GM21717 (cell line): ENCODE measurements at regions not wholly inside any gene's neighbourhood (a gene's known extent, or its start where the extent isn't known, plus 50 kb on each side); places are given as distances from the start of the nearest gene placed in this dataset.
A peak's percentile ranks its signal among the peaks of the same experiment; 100 is the strongest.

Source experiments
- ATAC-seq: cut with Tn5 transposase; IDR thresholded peaks from one replicate; pipeline ENCODE4 v1.9.1; 2021; ENCODE audit warnings: mild to moderate bottlenecking, moderate library complexity; ENCODE audit not compliant: unreplicated experiment

DNA sequence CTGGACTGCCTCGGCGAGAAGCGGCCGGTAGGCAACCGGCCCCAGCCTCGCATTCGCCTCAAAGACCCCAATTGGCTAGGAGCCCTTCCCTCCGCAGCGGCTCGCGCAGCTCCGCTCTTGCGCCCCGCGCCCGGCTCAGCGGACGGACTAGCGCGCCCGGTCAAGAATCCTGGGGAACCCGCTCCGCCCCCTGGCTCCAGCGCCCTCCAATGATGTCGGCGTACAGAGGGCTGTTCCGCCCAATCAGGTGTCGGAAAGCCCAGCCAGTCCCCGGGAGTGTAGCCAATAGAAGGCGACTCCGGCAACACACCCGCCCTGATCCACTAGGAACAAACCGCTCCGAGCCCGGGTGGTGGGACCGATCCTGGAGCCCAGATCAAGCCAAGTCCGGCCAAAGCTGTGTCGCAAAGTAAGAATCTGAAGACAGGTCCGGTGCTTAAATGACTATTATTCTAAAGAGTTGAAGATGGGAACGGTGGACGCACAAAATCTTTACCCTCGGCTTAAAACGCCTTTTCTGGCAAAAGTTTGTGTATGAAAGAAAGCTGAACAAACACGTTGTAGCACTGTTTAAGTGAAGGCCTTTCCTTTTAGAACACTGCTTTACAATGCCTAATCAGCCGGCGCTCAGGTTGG is 132.2 kb downstream of the OGFRL1 start:
- no peak for ATAC-seq

DNA sequence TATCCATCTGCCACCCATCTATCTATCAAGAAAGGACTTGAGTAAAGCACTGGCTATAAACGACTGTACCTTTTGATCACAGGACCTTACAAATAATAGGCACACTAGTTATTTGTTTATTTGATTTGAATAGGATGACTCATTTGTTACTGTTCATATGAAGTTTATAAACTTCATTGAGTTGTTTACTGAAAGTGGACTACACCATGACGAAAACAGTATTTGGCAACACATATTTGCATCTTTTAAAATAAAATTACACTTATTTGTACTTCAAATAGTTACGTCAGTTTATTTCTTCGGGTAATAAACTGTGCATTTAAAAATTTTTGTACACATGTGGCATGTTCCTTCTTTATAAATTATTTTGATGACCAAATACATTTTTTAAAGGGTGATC is 133.0 kb downstream of the OGFRL1 start:
- ATAC-seq = no peak

DNA sequence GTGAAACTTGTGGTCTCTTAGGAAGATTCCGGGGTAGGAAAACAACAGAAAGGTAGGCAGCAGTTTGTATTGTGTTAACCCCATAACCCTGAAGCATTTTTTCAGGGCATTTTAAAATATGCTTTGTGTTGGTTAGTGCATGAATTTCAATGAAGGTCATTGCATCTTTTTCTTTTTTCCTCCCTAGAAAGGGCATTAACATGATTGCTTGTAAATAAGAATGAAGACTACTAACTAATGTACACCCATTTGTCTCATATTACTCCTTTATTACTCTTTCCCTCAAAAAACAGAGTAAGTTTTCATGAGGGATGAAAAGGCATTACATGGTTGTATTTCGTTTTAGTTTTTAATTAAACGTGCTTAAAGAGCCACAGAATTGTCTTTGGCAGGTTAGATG is 141.4 kb downstream of the OGFRL1 start:
- ATAC-seq = no peak

DNA sequence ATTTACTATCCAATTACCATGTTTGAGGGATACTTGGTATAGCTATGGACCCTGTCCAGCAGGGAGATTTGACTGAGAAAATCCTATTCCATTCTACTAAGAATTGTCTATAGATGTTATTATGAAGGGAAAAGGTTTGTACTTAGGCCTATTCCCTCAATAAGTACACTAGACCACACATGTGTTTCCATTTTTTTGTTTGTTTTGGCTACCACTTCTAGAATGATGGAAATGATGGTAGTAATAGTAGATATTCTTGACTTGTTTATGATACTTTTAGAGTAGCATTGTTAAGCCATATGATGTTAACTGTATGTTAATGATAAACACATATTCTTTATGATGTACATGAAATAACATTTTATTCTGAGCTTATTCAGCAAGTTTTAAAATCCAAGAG is 144.8 kb downstream of the OGFRL1 start:
- no peak for ATAC-seq

DNA sequence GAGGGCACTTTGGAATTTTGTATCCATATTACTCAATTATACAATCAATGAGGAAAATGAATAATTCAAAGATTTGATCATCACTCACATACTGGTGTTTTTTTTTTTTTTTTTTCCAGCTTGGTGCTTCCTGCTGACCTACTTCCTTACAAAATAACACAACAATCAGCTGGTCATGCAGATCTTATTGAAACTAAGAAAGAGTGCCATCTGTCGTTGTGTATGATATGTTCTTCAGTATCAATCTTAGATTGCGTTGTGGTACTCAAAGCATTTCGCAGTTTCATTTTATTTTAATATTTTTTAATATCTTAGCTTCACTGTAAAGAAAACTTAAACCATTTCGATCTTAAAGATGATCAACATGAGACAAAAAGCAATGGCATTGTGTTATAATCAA is 155.6 kb downstream of the OGFRL1 start:
- no peak for ATAC-seq

DNA sequence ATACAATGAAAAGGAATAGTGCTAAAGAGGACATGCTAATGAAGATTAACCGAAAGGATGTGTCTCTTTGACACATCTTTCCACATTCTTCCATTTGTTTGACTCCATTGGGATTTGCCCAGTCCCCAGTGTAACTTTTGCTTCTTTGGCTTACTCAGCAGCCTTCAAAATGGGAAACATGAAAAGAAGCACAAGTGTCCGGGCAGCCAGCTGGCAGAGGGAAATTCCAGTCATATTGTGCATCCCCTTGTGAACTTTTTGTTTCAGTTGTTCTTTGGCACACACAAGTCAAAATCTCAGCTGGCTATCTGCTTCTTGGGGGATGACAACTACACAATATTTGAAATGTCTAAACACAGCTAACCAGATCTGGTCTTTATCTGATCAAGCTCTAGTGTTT is 157.4 kb downstream of the OGFRL1 start:
- peak; percentile 73 for ATAC-seq

DNA sequence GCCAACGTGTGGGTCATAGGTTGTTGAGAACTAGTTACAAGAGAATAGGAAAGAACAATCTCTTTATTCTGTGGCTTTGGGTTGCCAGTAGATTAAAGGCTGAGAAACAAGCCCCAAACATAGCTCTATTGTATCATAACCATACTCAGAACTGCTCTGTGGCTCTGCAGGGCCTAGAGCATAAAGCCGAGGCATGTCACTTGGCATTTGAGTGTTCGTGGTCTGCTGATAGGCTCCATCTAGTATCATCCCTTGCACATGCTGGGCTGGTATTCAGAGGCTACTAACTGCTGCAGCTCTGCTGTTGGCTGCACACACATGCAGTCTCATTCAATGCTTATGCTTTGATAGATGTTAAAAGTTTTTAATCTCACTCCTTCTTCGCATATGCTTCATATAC is 157.9 kb downstream of the OGFRL1 start:
- peak; percentile 37 for ATAC-seq

DNA sequence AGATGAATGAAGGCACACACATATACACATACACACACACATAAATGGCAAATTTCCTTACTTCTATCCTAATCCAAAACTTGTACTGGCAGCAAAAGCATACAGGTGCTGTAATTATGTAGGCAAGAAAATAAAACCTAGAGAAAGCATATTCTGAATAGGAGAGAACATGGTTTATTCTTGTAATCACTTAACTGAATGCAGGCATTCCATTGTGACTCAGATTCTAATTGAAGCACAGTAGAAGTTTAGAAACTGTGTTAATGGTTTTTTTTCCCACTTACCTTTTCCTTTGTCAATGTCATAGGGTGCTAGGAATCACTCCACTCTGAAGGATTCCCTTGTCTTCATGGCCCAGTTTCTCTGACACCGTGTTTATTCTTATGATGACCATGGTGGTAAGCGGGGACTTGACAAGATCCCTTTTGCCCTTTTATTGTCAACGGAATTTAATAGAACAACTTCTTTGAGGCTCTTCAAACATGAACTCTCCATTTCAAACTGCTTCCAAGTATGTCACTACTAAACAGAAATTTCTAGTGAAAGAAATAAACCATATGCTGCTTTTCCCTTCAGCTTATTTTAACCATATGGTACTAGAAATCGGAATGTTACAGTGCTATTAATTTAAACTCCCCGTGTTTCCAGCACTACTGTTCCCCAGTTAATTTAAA is 164.2 kb downstream of the OGFRL1 start:
- no peak for ATAC-seq

DNA sequence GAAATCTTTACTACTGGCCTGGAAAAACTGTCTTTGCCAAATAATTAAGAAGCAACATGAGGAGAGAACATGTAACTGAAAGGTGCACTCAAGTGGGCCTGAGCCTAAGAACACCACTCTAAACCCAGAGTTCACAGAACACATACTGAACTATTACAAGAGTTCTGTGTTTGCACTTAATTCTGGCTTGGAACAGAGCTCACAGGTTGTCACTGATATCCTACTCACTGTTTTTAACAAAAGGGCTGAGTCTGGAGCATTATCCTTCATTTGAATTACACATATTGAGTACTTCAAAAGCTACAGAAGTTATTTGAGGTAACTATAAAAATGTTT is 164.7 kb downstream of the OGFRL1 start:
- no peak for ATAC-seq

DNA sequence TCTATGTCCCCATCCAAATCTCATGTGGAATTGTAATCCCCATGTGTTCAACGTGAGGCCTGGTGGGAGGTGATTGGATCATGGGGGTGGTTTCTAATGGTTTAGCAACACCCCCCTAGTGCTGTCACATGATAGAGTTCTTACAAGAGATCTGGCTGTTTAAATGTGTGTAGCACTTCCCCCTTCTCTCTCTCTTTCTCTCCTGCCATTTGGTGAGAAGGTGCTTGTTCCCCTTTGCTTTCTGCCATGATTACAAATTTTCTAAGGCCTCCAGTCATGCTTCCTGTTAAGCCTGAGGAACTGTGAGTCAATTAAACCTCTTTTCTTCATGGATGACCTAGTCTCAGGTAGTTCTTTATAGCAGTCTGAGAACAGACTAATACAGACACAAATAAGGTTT is 165.4 kb downstream of the OGFRL1 start:
- no peak for ATAC-seq

DNA sequence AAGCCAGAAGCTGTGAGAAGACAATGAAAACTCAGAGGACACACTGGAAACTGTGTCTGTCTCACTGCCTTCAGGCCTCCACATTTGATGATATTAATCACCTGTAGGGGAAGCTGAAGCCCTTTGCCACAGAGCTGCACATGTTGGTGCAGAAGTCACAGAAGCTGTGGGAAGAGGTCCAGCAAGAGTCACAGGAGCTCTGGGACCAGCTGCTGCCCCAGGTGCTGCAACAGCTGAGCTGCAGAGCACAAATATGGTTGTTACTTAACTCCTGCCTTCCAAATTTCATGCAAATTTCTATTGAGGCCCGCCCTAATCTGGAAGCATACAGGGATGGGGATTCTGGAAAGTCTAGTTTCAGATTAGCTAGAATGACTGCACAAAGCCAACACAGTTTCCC is 169.3 kb downstream of the OGFRL1 start:
- ATAC-seq = no peak

DNA sequence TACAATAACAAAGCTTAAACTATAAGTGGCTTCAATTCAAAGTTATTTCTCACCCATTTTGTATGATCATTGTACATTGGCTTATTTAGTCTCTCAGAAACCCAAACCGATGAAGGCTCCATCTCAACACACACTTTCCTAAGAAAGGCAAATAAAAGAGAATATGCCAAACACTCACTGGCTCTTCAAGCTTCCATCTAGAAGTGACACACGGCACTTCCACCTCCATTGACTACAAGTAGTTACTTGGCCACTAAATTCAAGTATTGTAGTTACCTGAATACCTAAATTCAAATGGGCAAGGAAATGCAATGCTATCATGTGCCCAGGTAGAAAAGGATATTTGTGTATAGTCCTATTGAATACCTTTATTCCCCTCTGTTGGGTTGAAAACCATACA is 170.6 kb downstream of the OGFRL1 start:
- ATAC-seq = no peak

DNA sequence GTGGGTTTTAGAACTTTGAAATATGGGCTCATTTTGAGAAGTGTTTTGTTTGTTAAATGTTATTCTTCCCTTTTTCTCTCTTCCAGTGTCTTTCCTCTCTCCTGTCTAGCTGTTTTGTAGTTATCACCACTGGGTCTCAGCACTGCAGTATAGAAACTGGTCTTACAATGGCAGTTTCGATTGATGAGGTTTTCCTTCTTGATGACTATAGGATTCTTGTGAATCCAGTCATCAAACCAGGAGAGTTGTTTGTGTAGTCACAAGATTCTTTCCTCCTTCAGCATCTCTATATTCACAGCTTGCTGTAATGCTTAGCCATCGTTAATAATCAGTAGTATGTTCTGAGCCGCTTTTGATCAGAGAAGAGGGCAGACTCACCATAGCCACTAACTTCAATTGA is 172.3 kb downstream of the OGFRL1 start:
- ATAC-seq = no peak

DNA sequence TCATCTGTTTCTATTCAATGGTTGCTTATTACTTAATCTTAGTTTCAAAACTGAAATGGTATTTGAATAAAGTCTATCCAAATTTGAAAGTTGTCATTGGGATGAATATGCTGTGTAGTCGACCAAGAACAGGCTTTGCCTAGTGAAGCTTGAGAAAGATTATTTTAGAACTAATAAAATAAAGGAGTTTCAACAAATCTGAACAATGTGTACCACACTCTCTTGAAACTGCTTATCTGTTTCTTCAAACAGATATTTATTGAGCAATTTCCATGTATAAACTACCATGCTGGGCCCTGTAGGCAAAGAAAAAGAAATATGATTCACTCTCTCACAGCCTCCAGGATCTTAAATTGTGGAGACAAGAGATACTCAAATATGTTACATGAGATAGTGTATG is 174.4 kb downstream of the OGFRL1 start:
- ATAC-seq = no peak

DNA sequence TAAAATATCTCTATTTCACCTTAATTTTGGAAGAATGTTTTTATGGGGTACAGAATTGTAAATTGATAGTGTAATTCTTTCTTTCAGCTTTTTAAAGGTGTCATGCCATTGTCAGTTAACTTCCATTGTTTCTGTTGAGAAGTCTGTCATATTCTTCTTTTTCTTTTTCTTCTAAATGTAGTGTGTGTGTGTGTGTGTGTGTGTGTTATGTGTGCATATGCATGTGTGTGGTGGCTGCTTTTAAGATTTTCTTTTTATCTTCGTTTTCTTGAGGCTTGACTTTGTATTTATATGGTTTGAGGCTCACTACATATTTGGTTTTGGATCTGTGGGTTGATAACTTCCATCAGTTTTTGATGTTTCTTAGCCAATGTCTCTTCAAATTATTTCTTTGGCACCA is 176.5 kb downstream of the OGFRL1 start:
- ATAC-seq = no peak

DNA sequence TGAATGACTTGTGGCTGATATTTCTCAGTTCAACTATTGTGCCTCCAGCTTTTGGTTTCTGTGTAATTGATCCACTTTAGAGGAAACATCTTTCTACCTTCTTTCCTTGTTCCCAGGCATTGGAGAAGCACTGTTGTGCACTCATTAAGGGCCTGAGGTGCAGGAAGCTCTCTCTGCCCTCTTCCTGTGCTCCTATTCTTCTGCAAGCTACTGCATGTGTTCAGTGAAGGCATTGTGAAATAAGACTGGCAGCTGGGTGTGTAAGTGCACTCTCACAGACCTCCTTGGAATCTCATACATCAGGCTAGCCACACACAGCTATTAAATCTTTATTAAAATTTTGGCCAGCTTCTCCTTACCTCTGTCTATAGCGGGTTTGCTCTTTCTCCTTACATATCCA is 177.8 kb downstream of the OGFRL1 start:
- ATAC-seq = no peak

DNA sequence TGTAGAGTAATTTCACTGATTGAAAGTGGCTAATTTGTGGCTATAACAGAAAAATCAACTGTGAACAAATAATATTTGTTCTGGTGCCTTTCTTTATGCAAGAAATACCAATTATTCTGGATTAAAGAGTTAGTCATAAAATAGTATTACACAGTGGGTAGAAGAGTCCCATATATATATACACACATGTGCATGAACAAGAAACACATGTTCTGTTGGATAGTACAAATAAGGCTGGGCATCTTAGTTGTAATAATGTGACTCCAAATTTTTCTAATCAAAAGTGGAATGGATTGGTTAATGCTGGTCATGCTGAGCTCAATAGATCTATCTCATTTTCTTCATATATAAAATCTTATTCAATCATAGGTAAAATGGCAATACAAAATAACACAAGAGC is 179.4 kb downstream of the OGFRL1 start:
- ATAC-seq = no peak

DNA sequence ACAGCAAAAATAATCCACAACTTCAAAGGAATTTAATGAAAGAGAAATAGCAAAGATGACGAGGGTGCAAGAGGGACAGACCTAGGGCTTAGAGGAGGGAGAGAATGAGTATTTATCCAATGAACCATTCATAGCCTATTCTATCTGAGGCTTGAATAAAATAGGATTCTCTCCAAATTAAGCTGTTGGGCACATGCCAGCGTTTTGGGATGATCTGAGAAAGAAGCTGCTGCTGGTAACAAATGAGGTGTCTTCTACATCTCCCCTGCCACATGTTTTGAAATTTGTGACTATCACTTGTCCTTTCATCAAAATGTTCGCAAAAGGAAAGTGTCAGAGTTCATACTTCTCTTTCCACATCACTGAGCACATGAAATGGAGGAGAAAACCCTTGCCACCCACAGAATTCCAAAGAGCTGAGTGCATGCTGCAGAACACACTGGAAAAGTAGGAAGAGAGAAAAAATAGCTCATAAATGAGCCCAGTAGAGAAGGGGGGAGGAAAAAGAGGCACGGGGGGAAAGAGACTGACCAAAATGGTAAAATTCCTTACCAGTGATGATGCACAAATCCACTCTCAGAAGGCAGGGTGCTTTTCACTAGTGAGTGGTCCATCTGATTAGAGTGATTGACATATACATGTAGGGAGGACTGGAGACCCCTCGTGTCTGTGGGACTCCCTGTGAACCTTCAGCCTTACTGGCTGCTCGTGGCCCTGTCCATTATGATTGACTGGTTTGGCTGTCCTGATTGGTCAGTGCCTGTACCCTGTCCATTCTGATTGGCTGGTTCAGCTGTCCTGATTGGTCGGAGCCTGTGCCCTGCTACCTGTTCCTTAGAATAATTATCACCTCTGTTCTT is 180.5 kb downstream of the OGFRL1 start:
- ATAC-seq = no peak

DNA sequence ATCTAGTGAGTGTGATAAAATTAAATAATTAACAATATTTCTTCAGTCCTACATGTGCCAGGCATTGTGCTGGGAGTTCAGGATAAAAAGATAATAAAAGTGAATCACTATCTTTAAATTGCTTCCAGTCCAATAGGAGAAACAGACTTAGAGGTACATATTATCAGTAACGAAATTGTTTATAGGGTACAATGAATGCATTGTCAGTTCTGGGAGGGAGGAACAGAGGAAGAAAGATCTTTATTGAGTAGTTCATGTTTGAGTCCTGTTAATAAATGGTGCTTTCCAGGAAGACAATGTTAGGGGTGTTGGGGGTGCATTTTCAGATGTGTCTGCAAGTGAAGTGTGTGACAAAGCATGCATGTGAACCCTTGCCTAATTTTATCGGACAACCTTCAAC is 183.1 kb downstream of the OGFRL1 start:
- no peak for ATAC-seq

DNA sequence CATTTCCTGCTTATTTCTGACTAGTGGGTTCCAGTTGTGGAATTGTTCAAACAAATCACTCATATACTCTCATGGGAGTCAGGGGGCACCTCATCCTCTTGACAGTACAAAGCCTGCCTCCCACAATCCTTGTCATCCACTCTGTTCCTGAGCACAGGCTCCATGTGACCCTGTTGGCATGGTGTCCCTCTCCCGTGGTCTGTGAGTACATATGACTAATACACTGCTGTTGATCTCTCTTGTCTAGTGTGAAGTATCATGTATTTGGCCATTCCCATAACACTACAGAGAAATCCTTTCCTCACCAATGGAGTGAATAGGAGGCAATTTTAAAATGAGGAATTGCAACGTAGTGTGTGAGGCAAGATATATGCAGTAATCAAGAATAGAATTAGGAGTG is 185.3 kb downstream of the OGFRL1 start:
- ATAC-seq = no peak

DNA sequence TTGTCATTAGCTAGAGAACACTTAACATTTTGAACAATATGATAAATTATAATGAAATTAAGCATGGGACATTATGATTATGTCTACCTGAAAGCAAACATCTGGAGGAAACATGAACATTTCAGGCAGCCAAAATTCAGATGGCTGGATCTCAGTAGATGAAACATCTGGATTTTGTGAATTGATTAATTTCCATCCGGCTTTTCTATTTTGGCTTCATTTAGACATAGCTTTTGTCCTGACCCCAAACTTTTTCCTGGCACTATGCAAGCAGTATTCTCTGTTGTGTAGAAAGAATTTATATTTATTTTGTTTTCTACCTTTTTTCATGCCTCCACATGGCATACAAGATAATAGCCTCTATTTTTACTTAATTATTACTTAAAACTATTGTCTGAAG is 186.3 kb downstream of the OGFRL1 start:
- no peak for ATAC-seq

DNA sequence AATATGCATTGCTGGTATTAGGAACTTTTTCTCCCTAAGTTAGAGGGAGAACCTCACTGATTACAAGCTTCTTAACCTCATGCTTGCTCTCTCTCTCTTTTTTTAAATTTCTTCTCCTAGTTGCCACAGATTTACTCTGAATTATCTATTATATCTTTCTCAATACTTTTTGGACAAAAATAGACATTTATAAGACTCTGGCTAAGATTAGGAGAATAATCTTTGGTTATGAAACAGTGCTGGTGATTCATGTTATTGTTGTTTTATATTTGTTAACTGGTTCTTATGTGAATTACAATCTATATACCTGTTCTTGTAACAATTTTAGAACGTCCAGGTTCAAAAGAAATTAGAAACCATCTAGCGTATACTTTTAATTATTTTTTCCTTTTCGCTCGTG is 187.8 kb downstream of the OGFRL1 start:
- no peak for ATAC-seq
